GM18508 (cell line): ENCODE measurements at regions not wholly inside any gene's neighbourhood (a gene's known extent, or its start where the extent isn't known, plus 50 kb on each side); places are given as distances from the start of the nearest gene placed in this dataset.

Experiments used
- ATAC-seq: cut with Tn5 transposase; IDR thresholded peaks from one replicate; pipeline ENCODE4 v1.9.1; 2021; ENCODE audit warnings: moderate number of reproducible peaks; ENCODE audit not compliant: insufficient read depth, unreplicated experiment

DNA sequence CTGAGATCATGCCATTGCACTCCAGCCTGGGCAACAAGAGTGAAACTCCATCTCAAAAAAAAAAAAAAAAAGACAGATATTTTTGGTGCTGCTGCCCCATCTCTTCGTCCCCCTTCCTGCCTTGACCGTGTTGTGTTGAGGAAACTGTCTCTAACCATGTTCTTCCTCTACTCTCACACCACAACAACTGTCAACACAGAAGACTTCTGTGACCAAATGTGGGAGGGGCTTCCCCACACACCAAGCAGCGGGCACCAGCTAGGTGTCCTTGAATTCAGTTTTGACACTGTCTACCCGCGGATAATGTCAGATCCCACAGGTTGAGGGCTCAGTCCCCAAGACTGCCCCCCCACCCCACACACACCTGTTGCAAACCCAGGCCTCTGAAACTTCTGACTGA lies 104.7 kb upstream of the BCOR start:
- no peak for ATAC-seq

DNA sequence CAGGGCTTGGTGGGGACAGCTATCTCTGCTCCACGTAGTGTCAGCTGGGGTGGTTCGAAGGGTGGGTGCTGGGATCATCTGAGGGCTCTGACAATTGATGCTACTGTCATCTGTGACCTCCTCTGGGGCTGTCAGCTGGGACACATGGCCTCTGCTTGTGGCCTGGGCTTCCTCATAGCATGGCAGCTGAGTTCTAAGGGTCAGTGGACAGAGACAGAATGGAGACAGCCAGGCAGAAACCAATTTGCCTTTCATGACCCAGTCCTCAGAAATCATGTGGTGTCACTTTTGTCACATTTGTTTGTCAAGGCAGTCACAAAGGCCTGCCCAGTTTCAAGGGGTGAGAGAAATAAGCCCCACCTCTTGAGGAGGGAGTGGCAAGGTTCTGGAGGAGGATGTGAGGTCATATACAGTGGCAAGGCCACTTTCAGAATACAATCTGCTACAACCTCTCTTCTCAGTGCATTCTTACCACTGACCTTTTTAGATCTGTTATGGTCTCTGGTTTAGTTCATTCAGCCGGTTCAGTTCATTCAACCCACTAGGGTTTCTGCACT lies 103.6 kb upstream of the BCOR start:
- ATAC-seq: peak; percentile 78

DNA sequence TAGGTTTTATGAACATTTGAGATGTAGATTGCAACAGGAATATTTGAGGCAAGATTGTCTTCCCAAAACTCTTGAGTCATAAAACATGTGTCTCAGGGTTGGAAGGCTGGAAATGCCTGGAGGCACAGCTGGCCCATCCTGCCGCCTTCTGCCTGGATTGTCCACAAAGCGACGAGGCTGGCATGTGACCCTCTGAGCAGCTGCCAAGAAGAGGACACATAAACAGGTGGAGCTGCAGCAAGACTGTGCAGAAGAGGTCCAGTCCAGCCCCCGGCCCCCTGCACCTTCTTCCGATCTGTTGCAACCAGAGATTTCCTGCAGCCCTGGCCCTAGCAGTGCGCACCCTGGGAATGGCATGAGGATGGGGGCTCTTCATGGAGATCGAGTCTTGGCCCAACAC lies 101.9 kb upstream of the BCOR start:
- ATAC-seq: no peak

DNA sequence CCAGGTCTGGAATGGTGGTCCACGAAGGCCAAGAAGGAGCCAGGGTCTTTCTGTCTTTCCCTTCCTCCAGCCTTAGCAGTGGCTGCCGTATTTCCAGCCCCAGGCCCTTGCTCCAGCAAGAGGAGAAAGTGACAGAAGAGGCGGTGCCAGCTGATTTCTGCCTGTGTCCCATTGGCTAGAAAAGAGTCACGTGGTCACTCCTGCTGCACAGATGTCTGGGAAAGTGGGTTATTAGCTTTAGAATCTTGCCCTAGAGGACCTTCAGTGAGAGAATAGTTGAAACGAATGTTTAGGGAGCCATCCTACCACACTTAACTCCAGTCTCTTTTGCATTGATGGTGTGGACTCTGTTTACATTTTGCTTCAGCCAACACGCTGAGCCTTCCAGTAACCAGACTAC lies 99.3 kb upstream of the BCOR start:
- ATAC-seq: no peak

DNA sequence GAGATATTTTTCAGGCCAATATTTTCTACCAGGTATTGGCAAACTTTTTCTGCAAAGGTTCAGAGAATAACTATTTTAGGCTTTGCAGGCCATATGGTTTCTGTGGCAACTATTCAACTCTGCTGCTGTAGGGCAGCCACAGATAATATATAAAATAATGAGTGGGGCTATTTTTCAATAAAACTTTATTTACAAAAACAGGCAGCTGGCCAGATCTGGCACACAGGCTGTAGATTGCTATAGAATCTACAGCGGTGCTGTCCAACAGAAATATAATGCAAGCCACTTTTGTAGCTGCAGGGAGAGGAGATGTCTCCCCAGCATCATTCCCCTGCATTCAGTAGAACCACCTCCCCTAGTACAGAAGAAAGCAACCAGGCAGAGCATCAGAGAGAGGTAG lies 97.6 kb upstream of the BCOR start:
- ATAC-seq: no peak

DNA sequence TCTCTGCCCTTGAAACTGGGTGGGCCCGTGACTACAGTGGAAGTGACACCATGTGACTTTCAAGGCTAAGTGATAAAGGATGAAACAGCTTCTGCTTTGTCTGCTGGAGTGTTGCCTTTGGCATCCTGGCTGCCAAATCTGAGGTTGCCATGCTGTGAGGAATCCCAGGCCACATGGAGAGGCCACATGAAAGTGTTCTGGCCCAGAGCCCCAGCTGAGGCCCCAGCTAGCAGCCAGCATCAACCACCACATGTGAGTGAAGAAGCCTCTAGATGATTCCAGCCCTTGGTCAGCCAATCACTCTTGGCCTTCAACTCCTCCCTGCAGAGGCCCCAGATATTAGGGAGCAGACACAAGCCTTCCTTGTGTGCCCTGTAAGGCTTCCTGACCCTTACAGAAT lies 94.4 kb upstream of the BCOR start:
- ATAC-seq: no peak

DNA sequence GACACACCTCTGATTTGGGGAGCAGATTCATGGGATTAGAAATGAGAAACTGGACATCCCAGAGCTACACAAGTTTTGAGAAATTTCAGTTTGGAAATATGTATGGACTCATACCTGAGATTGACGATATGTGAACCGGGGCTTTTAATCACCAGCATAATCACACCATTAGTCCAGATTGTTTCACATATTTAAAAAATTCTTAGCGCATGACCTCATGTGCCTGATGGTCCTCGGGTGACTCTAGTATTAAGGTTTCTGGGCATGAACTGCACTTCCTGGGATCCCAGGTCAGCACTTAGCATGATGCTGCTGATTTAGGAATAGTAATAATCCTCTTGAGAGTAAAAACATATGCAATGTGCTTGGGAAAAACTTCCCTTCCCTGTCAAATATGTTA lies 91.9 kb upstream of the BCOR start:
- ATAC-seq: no peak

DNA sequence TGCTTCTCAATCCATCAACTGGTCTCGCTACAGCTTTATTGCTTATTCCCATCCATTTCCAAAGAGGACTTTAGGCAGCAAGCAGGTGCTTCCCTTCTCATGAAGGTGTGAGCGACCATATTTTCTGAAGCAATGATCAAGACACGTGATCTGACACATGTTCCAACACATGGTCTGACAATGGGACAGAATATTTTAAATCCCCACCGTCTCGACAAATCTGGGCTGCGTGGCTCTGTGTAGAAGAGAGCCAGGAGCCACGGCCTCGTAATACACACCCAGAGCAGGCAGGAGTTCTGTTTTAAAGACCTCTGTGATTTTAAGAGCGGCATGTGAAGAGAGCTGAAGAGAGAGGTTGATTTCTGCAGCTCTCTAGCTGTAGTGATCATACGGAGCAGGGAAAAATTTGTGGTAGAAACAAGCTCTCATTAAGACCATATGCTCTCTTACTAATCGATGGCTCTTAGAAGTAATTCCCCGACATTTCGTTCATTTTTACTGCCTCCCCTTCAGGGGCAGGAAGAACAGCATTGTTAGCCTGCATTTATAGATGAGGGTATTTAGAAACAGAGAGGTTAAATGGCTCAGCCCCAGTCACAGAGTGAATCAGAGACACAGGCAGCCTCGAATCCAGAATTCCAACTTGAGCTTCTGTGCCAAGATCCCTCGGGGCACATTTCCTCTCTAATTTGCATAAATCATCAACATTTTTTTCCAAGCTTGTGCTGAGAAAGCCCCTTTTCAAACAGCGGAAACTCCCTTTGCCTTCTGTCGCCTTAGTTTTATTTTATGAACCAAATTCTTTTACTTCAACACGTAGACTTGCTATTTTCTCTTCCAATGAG lies 91.0 kb upstream of the BCOR start:
- no peak for ATAC-seq

DNA sequence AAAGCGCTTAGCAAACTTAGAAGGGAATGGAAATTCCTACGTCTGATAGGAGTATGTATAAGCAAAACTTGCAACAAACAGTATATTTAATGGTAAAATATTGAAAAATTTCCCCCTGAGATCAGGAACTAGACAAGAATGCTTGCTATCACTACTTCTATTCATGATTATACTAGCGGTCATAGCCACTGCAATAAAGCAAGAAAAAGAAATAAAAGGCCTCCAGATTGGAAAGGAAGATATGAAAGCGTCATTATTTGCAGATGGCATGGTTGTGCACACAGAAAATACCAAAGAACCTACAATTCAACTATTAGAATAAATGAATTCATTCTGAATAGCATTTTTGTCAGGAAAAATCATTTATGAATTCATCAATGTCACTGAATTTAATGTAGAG lies 87.2 kb upstream of the BCOR start:
- no peak for ATAC-seq

DNA sequence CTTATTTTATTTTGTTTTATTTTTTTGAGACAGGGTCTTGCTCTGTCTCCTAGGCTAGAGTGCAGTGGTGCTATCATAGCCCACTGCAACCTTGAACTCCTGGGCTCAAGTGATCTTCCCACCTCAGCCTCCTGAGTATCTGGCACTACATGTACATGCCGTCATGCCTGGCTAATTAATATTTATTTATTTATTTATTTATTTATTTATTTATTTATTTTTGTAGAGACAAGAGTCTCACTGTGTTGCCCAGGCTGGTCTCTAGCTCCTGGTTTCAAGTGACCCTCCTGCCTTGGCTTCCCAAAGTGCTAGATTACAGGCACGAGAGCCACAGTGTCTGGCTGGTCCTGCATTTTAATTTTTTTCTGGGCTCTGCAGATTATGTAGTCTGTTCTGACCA lies 84.9 kb upstream of the BCOR start:
- no peak for ATAC-seq

DNA sequence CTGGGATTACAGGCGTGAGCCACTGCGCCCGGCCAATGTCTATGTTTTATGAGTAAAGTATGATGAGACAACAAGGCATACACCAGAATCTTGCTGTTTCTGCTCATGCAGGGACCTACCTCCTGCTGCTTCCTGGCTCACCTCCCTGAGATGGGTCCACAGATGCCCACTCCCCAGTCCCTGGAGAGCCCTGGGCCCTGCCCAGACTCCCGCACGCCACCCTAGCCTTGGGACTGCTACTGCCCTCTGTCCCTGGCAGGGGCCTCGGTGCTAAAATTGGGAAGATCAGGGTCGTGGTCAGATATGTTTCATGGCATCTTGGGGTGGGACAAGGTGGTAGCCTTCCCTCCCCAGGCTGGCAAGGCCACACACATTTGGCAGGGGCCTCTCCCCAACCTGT lies 84.3 kb upstream of the BCOR start:
- ATAC-seq: no peak

DNA sequence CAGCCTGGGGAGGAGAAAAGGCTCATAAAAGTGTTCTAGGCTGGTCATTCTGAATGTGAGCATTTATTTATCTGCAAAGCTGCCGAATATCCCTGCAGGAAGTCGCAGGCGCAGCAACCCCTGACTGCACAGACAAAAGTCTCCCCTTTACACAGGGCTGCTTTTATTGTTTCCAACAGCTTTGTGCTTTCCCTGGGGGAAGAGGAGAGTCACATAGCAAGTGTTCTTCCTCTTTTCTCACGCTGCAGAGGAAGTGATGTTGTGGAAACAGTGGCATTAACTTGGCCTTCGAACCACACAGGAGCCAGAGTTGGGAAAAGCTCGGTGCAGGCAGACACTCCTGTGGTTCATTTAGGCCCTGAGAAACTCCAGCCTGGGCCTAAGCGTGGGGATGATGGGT lies 81.5 kb upstream of the BCOR start:
- no peak for ATAC-seq

DNA sequence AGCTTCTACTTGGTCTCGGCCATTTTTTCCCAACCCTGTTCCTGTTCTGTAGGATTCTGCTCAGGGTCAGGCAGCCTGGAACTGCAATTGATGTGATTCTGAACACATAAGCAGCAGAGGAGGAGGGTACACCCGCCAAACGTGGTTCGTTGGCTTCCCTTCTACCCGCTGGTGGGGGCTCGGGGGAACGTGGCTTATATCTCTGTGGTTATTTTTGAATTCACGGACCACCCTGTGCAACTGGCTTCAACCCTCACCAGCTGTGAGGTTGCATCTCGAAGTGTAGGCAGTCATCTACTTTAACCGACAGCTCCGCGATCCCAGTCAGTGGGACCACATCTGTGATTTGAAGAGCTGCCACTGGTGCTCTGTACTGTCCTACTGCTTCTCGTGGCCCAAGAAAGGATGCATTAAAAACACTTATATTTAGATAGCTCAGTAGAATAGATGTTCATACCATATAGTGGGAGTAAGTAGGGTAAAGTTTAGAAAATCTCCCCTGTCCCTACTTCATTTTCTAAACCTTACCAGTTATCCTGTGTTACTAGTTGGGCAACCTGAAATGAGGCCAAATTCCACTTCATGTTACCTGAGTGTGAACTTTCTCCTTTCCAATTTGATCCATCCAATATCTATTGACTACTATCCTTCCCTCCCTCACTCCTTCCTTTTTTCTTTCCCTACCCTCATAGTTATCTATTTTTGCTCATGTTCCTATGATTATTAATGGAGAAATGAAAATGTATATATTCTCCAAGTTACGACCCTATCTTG lies 80.4 kb upstream of the BCOR start:
- no peak for ATAC-seq

DNA sequence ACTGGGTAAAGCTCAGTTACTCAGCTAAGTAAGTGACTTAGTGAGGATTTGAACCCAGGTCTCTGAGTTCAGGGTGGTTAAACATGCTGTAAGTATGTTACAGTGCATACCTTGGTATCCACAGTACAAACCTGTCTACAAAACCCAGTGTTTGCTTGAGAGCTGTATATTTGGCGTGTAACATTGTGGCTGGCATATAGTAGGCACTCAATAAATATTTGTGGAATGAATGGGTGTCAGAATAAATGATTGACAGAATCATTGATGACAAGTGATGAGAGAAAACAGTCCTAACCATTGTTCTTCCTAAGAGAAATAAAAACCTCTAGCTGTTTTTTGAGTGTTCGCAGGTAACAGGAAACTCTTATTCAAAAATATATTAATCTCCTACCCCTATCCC lies 79.7 kb upstream of the BCOR start:
- ATAC-seq: no peak

DNA sequence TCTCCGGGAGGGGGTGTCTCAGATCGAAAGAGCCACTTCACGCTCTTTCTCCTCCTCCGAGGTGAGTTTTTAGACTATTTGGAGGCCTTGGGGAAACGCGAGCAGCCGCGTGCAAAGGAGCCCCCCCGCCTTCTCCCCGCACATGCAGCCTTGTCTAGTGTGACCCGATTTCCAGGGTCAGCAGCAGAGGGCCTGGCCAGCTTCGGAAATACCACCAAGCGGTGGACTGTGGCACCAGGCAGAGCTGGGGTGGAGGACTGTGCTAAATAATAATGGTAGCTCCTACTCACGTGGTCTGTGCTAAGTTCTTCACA lies 79.3 kb upstream of the BCOR start:
- no peak for ATAC-seq

DNA sequence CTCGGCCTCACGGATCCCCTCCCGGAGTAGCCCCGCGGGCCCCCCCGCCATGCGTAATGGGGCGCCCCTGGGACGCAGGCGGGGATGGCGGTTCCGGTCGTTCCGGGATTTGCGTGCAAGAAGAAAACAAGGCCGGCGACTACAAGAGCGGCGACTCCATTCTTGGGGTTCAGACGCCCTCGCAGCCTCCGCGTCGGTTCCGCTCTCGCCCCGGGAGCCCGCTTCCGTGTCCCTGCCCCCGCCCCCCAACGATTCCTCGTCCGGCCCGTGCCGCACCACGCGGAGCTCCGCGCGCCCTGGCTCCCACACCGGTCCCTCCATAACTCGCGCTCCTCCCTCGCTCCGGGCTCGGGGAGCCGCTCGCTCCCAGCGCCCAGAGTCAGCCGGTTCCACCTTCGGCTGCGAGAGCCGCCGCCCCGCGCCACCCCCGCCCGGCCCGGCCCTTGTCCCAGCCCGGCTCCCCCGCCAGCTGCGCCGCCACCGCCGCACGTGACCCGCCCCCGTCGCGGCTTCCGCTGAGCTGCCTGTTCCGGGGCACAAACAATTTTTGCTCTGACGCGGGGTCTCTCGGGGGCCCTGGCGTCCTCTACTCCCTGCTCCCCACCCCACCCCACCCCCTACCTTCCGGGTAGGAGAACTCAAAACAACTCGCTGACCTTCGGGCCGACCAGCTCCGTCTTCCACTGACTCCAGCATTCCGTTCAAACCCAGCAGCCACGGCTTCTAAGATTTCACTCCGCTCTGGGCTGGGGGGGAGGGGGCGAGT lies 78.8 kb upstream of the BCOR start:
- ATAC-seq: no peak

DNA sequence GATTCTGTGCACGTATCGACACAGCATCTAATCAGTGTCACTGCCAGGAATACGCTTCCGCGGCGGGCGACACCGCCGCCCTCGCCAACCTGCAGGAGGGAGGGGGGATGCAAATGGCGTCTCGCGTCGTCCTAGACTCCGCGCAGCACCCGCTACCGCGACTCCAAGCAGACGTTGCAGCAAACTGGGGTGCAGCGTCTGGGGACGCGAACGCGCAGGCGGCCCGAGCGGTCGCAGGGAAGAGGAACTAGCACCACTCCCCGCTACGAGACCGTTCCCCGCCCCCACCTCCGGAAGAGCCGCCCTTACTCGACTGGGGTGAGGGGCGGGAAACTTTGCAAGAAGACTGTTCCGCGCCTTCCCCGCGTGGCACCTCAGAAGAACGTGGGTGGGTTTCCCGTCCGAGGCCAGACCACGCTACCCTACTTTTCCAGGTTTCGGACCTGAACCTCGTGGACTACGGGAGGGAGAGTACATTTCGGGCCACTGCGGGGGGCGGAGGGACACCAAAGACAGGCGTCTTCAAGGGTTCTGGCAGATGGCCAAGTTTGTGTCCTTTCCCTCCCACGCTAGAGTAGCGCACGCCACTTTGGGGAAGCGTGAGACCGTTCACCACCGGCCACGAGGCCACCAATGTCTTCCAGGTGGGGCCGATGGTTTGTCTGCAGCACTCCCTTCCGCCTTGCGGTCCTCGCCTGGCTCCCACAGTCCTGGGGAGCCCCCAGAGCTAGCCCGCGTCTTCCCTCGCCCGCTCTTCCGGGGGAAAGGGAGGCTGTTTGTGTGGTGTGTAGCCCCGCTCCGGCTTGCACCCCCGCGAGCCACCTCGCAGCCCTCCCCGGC lies 78.0 kb upstream of the BCOR start:
- no peak for ATAC-seq

DNA sequence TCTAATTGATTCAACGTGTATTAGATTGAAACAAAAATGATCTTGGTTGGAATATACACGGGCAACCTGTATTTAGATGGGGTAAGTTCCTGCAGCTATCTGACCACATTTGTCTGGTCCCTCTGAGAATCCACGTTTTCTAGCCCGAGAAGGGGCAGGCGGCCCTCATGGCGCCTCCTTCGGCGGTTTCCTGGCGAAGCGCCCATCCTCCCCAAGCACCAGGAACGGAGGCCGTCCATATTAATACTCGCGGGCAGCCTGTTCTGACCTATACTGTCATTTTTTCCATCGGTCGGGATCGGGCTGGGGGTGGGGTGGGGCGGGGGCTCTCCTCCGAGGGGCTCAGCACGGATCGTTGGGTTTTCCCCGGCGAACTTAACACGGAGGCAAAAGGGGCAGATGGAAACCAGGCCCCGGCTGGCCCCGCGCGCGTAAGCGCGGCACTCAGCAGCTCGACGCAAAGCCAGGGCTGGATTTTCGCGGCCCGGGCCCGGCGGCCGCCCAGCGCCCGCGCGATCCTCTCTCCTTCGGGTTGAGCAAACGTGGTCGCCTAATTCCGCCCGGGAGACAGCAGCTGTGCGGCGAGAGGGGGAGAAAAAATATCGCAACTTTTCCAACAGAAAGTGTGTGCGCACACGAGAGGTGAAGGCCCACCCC lies 77.2 kb upstream of the BCOR start:
- no peak for ATAC-seq

DNA sequence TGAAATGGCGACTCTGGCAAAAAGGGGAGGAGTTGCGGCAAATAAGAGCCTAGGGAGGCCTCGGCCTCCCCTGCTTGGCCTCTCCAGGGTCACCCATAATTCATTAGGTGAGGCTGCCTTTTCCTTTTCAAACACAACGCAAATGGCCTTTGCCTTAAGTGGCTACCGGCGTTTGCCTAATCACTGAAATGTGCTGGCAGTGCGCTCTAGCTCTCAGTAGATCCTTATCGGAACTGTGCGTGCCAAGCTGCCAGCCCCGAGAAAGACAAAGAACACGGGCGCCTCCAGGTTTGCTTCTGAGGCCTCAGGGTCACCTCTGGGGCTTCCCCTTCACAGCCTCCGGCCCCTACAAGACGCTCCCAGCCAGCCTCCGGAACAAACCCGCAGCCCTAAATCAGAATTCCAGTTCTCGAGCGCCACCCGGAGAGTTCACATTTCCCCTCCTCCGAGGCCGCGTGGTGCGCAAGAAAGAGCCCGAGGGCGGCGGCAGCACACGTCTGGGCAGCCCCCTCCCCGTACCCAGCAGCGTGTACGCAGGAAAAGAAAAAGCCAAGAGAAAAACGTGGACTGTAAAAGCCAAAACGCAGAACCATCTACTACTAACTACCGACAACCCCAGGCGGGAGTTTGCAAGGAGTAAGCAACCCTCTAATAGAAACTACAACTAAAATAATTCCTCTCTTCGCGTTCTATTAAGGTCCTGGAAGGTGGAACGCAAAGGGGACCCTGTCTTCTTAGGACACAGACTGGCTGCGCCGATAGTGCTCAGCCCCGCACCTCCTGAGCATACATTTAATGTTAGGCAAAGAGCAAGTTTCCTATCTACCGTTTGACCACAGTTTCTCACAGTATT lies 76.5 kb upstream of the BCOR start:
- ATAC-seq: no peak
